Pons (tissue), 1 donor: ENCODE measurements at regions not wholly inside any gene's neighbourhood (a gene's known extent, or its start where the extent isn't known, plus 50 kb on each side); places are given as distances from the start of the nearest gene placed in this dataset.
"Not testable (repeated sequence)": the region's sequence is repeated elsewhere in the genome, so short reads cannot be mapped to it uniquely, and the experiment has no call there.

ENCODE experiments used
- DNase-seq: peaks from one replicate; pipeline ENCODE4 v3.0.0-alpha.2; 2016; ENCODE audit warnings: low spot score

DNA sequence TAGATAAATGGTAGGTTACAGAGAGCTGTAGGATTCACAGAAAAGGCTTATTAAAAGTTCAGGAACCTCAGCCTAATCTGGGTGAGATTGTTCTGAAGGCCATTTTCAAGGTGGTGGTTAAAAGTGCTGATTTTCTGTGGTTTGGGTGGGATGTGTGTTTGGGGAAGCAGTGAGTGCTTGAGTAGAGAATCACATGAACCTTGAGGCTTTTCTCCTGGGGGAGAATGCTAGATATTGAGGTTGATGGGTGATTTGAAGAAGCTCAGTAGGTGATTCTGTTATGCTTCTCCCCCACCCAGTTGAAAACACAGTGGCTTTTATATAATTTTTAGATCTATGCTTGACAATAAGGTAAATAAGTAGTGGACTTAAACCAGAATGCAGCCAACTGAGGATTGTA, 420.9 kb downstream of the PCNX1 start:
- no peak for DNase-seq

DNA sequence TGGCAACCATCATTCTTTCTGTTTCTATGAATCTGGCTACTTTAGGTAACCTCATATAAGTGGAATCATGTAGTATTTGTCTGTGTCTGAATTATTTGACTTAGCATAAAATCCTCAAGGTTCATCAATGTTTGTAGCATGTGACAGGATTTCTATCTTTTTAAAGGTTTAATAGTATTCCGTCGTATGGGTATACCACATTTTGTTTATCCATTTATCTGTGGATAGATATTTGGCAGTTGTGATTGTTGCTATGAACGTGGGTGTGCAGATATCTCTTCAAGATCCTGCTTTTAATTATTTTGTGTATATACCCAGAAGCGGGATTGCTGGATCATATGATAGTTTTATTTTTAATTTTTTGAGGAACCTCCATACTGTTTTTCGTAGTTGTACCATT, 421.7 kb downstream of the PCNX1 start:
- no peak for DNase-seq

DNA sequence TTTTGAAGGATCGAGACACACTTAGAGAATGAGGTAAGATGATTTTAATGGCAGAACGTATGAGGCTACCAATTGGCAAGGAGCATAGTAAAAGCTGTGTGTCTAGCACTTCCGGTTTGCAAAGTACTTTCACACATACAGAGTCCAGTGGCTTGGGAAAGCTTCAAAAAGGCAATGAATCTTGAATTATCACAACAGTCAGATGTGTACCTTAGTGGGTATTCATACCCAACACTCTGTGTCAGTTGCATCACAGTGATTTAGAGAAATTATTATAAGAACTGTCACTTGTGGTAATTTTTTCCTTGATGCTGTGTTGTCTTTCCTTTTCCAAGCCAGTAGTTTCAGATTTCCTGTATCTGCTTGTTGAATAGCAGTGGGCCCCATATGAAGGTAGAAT, 424.1 kb downstream of the PCNX1 start:
- DNase-seq, result no peak

DNA sequence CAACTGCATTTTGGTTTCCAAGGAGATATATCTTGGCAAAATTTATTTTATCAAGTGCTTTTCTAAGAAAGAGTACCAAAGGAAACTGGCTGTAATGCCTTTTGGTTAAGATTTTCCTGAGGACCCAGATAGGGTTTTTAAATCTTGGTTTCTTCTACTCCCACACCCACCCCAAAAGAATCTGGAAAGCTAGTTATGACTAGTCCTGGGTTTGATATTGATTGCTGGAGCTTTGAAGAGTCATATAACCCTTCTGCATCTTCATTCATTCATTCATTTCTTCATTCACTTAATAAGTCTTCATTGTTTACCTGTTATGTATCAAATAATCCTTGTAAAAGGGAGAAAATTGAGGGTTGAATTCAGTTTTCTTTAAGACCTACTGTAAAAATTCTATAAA, 425.2 kb downstream of the PCNX1 start:
- DNase-seq, result no peak

DNA sequence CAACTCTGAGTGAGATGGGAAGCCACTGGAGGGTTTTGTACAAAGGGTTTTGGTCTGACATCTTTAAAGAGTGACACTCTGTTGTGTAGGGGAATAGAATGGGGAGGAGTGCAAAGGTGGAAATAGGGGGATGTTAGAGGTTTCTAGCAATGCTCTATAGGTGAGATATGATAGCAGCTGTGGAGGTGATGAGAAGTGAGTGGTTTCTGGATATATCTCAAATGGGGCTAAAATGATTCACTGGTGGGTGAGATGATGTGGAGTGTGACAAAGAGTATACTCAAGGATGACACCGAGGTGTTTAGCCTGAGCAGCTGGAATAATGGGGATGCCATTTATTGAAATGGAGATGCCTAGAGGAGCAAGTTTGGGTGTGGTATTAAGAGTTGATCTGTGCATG, 426.4 kb downstream of the PCNX1 start:
- DNase-seq, result no peak

DNA sequence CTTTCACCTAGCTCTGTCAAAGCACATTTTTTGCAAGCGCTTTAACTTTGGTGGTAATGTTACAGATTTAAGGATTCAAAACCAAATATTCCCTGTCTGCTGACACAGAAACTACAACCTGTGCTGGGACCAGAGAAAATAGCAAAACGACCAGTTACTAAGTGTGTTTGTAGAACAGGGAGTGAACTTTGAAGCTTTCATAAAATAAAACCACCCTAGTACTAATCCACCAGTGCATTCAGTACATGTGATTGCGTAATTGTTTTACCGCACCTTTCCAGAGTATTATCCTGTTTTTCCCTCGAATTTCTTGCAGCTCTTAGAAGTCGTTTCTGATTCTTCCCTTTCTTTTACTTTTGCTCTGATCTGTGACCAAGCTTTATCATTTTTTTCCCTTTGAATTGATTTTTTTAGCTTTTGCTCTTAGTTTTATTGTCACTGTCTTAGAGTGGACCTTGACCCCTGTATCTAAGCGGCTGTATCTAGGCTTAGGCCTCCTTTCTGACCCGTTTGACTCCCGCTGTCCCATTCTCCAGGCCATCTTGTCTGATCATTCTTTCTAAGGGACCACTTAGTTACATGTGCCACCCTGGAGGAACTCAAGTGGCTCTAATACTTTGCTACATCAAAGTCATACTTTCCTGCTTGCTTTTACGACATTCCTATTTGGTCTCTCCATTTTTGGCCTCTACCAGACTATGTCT, 429.4 kb downstream of the PCNX1 start:
- no peak for DNase-seq

DNA sequence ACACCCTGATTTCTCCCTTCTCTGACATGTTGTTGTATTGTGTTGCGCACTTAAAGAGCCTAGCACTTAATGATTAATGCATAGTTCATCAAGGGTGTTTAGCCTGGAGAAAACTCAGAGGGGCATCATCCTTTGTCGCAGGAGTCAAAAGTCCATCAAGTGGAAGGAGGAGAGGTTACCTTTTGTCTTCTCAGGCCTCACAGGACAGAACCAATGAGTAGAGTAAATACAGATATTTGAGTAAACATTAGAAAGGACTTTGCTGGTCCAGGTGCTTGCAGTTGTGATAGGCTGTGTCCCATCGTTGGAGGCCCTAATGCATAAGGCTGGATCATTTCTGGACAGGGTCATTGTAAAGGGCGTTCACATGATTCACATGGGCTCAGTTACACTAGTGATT, 430.9 kb downstream of the PCNX1 start:
- DNase-seq, result no peak

DNA sequence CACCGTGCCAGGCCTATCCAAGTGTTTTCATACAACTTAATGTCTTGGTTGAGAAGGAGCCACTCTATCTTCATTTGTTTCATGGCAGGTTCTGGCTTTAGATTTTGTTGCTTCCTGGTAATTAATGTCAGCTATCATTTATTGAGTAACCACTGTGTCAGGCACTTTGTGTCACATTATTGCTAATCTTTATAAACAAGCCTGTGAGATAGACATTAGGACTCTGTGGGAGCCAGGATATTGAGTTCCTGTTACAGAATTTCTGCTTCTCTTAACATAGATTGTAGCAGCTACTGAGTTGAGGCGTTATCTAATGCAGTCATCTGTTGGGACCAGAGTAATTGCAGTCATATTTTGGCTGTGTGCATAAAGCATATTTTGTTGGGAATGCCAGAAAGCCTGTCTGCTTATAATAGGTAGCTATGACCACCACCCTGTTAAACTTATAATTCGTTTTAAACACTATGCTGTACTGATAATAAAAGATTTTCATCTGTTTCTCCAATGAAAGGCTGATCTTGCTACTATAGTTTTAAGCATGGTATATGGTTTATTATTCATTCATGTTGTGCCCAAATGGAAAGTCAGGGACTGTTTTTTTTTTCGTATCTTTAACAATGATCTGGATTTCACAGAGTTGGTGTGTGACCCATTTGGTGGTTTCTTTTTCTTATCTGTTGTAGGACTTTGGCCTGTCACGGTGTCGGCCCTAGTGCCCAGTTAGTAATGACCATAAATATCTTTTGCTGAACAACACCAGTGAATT, 432.6 kb downstream of the PCNX1 start:
- no peak for DNase-seq

DNA sequence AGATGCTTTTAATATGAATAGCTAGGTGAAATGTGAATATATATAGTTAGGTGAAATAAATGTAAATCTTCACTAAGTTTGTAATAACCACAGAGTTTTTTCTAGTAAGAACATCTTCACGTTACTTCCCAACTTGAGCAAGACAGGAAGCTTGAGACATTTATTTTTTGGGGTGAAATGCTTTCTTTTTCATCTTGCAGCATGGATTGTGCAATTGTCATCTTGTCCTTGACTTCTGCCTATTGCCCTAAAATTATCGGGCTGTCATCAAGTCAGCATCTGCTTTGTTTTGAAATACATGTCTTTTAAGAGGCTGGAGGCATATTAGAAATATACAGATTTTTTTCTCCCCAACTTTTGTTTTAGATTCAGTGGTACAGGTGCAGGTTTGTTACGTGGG, 433.9 kb downstream of the PCNX1 start:
- DNase-seq, result no peak

DNA sequence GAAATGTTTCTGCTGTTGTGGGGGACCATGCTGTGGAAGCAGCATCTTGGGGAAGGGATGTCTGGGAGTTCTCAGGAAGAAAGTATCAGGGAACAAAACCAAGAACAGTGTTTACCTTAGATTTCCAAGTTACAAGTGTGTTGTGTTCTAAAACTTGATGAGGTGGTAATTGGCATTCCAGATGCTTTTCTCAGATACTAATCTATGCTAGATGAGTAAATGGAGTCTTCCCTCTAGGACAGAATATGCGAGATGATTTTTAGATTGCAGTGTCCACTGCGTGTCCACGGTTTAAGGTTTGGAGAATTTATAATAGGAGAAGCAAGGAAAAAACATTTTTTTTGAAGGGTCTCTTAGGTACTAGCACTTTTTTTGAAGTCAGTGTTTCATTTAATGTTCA, 436.5 kb downstream of the PCNX1 start:
- DNase-seq, result no peak

DNA sequence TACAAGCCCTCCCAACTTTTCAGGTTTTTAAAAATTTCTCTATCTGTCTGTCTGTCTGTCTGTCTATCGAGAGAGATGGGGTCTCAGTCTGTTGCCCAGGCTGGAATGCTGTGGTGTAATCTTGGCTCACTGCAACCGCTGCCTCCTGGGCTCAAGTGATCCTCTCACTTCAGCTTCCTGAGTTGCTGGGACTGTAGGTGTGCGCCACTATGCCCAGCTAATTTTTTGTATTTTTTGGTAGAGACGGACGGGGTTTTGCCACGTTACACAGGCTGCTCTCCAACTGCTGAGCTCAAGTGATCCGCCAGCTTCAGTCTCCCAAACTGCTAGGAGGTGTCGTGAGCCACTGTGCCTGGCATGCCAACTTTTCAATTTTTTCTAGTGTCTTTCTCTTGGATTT, 437.2 kb downstream of the PCNX1 start:
- no peak for DNase-seq

DNA sequence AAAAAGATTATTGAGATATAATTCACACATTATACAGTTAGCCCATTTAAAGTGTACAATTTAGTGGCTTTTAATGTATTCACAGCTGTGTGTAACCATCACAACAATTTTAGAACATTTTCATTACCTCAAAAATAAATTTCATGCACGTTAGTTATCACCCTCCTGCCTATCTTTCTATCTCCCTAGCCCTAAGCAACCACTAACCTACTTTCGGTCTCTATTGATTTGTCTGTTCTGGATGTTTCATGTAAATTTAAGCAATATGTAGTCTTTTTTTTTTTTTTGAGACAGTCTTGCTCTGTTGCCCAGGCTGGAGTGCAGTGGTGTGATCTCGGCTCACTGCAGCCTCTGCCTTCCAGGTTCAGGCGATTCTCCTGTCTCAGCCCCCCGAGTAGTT, 439.4 kb downstream of the PCNX1 start:
- DNase-seq, result no peak

DNA sequence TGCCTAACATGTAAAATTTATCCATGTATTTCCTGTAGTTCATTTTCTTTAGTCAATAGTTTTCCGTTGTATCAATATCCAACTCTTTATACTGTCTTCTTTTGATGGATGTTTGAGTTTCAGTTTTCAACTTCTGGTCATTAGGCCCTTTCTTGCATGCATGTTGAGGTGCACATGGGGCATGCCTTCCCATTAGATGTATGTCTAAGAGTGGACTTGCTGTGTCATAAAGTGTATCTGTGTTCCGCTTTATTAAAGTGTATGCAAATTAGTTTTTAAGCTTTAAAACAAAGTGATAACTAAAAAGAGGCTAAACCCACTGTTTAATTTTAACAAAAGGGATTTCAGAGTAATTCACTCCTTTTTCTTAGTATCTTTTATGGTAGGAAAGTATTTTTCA, 441.1 kb downstream of the PCNX1 start:
- no peak for DNase-seq

DNA sequence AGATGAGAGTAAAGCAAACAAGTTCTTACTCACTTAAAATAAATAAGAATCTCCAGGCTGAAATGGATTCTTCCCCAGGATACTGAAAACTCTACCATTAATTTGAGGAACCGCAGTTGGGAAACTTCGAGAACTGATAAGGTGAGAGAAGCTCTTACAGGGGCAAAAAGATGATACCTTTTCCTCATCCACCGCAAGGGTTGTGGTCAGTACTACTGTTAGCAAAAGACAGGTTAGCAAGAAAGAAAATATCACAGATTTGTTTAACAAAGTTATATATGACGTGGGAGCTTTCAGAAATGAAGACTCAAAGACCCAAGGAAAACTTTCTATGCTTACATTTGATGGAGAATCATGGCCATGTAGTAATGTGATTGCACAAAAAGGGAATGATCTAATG, 441.6 kb downstream of the PCNX1 start:
- no peak for DNase-seq

DNA sequence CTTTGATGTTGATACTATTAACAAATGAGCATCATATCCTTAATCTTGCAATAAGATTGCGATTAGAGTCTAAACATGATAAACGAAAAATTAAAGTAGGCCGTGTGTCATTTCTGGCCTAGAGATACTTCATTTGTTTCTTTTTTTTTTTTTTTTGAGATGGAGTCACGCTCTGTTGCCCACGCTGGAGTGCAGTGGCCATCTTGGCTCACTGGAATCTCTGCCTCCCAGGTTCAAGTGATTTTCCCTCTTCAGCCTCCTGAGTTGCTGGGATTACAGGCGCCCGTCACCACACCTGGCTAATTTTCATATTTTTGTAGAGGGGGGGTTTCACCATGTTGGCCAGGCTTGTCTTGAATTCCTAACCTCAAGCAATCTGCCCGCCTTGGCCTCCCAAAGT, 446.9 kb downstream of the PCNX1 start:
- no peak for DNase-seq

DNA sequence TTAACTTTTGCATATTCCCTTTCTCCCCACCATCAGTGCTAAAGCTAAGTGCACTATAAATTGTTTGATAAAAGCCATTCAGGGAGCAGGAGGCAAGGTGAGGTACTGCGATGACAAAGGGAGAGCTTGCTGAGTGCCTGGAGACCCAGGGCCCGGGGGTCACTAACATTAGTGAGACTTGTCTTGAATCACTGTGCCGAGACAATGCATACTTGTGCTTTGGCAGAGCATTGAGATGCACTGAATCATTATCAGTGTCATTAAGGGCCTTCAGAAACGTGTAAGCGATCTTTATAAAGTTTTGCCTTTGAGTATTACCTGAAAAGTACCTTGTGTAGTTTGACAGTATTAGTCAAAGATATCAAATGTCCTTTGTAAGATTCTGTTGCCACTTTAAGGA, 447.5 kb downstream of the PCNX1 start:
- DNase-seq, result no peak

DNA sequence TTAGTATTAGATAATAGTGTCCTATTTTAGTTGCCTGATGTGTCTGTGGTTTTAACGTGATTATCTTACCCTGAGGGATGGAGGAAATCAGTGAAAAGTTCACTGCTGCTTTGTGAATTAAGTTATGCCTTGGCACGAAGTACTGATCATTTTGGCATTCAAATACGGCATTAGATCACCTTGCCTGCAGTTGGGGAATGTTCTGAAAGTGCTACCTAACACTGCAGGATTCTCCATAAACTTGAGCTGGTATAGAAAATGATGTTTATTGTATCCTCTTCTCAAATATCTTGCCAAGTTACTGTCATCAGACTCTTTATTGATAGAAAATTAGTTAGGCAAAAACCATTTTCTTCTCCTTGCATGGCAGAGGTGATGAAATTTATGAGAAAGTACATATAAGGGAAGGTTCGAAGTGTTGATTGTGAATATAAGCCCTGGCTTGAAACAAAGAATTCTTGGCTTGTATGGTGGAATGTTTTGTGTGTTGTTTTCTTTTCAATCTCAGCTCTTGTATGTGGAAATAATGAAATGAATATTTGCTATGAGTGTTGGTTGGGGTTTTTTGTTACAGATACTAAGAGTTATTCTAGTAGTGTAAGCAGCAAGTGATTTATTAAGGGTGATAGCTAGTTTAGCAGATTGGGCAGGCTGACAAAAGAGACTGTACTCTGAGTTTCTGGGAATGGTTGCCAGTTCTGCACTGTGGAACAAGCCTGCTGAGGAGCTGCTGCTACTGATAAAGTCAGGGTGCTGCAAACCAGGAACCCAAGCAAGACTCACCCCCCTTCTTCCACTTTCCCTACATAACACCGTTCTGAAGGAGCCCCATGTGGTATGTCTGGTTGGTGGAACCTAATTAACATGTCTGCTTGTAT, 448.3 kb downstream of the PCNX1 start:
- peak; percentile 35 for DNase-seq

DNA sequence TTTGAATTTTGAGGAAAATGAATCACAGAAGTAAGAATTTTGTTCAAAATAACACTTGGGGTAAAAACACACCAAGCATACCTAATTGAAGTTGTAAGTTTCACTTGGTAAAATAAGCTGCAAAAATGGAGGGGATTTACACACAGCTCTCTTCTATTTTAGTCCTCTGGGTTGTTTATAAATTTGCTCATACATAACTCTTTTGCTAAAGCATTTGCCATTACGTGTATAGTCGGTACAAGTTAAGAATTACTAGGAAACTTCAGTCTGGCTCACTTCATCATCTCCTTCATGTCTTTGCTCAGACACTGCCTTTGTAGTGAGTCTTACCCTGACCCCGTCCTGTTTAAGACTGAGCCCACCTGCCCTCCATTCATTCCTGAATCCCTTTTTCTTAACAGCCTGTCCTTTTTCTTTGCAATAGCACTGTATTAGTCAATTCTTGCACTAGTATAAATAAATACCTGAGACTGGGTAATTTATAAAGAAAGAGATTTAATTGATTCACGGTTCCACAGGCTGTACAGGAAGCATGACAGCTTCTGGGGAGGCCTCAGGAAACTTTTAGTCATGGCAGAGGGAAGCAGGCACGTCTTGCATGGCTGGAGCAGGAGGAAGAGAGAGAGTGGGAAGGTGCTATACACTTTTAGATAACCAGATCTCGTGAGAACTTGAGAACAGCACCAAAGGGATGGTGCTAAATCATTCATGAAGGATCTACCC, 451.1 kb downstream of the PCNX1 start:
- DNase-seq, result no peak

DNA sequence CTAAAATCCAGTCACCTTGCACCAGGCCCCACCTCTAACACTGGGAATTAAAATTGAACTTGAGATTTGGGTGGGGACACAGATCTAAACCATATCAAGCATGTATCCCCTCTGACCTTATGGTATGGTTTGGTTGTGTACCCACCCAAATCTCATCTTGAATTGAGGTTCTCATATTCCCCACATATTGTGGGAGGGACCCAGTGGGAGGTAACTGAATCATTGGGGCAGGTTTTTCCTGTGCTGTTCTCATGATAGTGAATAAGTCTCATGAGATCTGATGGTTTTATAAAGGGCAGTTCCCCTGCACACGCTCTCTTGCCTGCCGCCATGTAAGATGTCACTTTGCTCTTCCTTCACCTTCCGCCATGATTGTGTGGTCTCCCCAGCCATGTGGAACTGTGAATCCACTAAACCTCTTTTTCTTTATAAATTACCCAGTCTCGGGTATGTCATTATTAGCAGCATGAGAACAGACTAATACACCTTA, 451.7 kb downstream of the PCNX1 start:
- DNase-seq, result not testable (repeated sequence)

DNA sequence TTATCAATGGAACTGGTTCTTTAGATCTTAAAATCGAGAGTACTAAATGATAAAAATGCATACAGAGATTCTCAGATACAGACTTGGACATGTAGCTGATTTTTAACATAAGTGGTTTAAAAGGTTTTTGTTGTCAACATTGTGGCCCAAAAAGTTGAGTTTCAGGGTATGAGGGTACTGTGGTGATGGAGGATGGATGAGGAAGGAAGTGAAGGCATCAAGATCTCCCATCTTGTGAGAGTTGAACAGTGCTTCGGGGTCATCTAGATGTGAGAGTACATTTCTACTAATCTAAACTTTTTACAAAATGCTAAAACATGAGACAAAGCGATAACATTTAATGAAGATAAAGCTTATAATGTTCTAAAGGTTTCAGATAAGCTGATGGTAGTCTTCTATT, 452.6 kb downstream of the PCNX1 start:
- DNase-seq, result no peak

DNA sequence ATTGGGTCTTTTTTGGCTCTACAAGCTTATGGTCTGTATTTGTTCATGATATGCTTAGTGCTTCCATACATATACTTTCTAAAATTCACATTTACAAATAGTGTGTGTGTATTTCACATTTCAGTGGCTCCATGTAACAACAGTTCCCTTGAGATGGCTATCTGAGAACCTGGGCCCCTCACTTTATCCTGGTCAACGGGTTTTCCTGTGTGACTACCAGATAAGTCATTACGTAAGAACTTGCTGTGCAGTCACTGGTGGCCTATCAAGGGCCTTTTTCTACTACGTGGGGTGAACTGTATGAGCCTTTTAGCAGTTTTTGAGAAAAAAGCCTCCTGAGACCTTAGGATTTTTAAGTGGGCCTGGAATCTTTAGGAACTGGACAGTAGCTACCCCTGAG, 454.1 kb downstream of the PCNX1 start:
- DNase-seq, result no peak

DNA sequence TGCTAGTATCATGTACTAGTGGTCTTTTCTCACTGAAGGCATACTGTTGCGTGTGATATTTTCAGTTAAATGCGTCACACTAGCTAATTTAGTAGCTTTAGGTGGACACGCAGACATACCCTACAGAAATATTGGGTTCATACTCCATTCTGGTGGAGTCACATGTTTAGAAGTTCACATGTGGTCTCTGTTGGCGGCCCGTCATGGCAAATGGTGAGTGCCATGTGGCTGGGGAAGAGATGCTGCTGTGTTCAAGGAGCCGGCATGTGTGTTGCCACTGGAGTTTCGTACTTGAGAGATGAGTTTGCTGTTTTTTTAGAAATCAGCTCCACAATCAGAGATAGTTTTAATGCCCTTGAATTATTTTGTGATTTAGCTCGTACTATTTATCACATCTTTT, 454.6 kb downstream of the PCNX1 start:
- no peak for DNase-seq
